HG03442 (cell line): ENCODE measurements at regions not wholly inside any gene's neighbourhood (a gene's known extent, or its start where the extent isn't known, plus 50 kb on each side); places are given as distances from the start of the nearest gene placed in this dataset.

Experiments
- ATAC-seq: cut with Tn5 transposase; IDR thresholded peaks from one replicate; pipeline ENCODE4 v1.9.1; 2021; ENCODE audit warnings: mild to moderate bottlenecking, moderate library complexity; ENCODE audit not compliant: unreplicated experiment

GRCh38 chr2:186276909-186277308 is 209.2 kb upstream of the ZC3H15 start:
- ATAC-seq: no peak

- ATAC-seq: no peak
Measured at GRCh38 chr2:186281726-186282125, 204.3 kb upstream of the ZC3H15 start.

- ATAC-seq: no peak
Measured at GRCh38 chr2:186294248-186294888, 191.7 kb upstream of the ZC3H15 start.

- ATAC-seq: no peak
Measured at GRCh38 chr2:186299610-186300009, 186.4 kb upstream of the ZC3H15 start.

GRCh38 chr2:186302263-186302662 is 183.8 kb upstream of the ZC3H15 start:
- no peak for ATAC-seq

- ATAC-seq: no peak
Measured at GRCh38 chr2:186303091-186303490, 183.0 kb upstream of the ZC3H15 start.

GRCh38 chr2:186304064-186304463 is 182.0 kb upstream of the ZC3H15 start:
- ATAC-seq: no peak

GRCh38 chr2:186306754-186307153 is 179.3 kb upstream of the ZC3H15 start:
- no peak for ATAC-seq

- ATAC-seq: no peak
Measured at GRCh38 chr2:186307871-186308270, 178.2 kb upstream of the ZC3H15 start.

- no peak for ATAC-seq
Measured at GRCh38 chr2:186308347-186308746, 177.7 kb upstream of the ZC3H15 start.

- ATAC-seq: no peak
Measured at GRCh38 chr2:186309901-186310300, 176.2 kb upstream of the ZC3H15 start.

GRCh38 chr2:186319105-186319504 is 167.0 kb upstream of the ZC3H15 start:
- no peak for ATAC-seq

- no peak for ATAC-seq
Measured at GRCh38 chr2:186325827-186326535, 160.1 kb upstream of the ZC3H15 start.

- peak; percentile 68 for ATAC-seq
Measured at GRCh38 chr2:186327251-186327868, 158.7 kb upstream of the ZC3H15 start.

- ATAC-seq: no peak
Measured at GRCh38 chr2:186328838-186329237, 157.2 kb upstream of the ZC3H15 start.

- no peak for ATAC-seq
Measured at GRCh38 chr2:186330050-186330449, 156.0 kb upstream of the ZC3H15 start.

GRCh38 chr2:186339716-186340115 is 146.3 kb upstream of the ZC3H15 start:
- no peak for ATAC-seq

GRCh38 chr2:186342029-186342428 is 144.0 kb upstream of the ZC3H15 start:
- ATAC-seq: no peak

- no peak for ATAC-seq
Measured at GRCh38 chr2:186345745-186346144, 140.3 kb upstream of the ZC3H15 start.

GRCh38 chr2:186346216-186346615 is 139.8 kb upstream of the ZC3H15 start:
- ATAC-seq: no peak

- ATAC-seq: peak; percentile 54
Measured at GRCh38 chr2:186347472-186347871, 138.6 kb upstream of the ZC3H15 start.

GRCh38 chr2:186348200-186348599 is 137.9 kb upstream of the ZC3H15 start:
- ATAC-seq: no peak
